ENCODE measurements at regions not wholly inside any gene's neighbourhood (a gene's known extent, or its start where the extent isn't known, plus 50 kb on each side); places are given as distances from the start of the nearest gene placed in this dataset.

DNA sequence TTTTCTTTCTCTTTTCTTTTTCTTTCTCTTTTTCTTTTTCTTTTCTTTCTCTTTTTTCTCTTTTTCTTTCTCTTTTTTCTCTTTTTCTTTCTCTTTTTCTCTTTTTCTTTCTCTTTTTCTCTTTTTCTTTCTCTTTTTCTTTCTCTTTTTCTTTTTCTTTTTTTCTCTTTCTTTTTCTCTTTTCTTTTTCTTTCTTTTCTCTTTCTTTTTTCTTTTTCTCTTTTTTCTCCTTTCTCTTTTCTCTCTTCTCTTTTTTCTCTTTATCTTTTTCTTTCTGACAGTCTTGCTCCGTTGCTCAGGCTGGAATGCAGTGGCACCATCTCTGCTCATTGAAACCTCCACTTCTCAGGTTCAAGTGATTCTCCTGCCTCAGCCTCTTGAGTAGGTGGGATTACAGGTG is 335.7 kb downstream of the SQOR start:
- Histone ChIP-seq H3K79me2 (ENCODE audit: insufficient read depth, low read length) (no peaks in the 10 kb centered on the region), H3K4me1 (ENCODE audit: insufficient read depth, low read length, severe bottlenecking) (no peaks in the 10 kb centered on the region), H3K9ac (ENCODE audit: low read length) (no peak overlapping the region), H4K20me1 (ENCODE audit: insufficient read depth, low read length) (no peaks in the 10 kb centered on the region), H3K27me3 (ENCODE audit: insufficient read depth, low read length) (no peaks in the 10 kb centered on the region), H3K9me3 (ENCODE audit: low read length) (no peaks in the 10 kb centered on the region), H3K4me3 (ENCODE audit: low read depth, low read length, poor library complexity, severe bottlenecking) (no peak overlapping the region), H3K4me2 (ENCODE audit: low read length) (no peak overlapping the region), H3K27ac (ENCODE audit: low read depth, low read length, poor library complexity, severe bottlenecking) (no peak overlapping the region), H2AFZ (ENCODE audit: low read length) (no peak overlapping the region), H3F3A (ENCODE audit: insufficient read depth, low read length) (no peaks in the 10 kb centered on the region), H3K9me2 (ENCODE audit: low read depth, low read length) (no peaks in the 10 kb centered on the region), H3K36me3 (ENCODE audit: insufficient read depth, low read length) (no peaks in the 10 kb centered on the region)
- TF ChIP-seq EZH2 (IDR thresholded peaks at IDR 0.05; ENCODE audit: borderline replicate concordance, low read length) = no peak
- TF ChIP-seq, protein P1, sequence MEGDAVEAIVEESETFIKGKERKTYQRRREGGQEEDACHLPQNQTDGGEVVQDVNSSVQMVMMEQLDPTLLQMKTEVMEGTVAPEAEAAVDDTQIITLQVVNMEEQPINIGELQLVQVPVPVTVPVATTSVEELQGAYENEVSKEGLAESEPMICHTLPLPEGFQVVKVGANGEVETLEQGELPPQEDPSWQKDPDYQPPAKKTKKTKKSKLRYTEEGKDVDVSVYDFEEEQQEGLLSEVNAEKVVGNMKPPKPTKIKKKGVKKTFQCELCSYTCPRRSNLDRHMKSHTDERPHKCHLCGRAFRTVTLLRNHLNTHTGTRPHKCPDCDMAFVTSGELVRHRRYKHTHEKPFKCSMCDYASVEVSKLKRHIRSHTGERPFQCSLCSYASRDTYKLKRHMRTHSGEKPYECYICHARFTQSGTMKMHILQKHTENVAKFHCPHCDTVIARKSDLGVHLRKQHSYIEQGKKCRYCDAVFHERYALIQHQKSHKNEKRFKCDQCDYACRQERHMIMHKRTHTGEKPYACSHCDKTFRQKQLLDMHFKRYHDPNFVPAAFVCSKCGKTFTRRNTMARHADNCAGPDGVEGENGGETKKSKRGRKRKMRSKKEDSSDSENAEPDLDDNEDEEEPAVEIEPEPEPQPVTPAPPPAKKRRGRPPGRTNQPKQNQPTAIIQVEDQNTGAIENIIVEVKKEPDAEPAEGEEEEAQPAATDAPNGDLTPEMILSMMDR (IDR thresholded peaks at IDR 0.05; ENCODE audit: low read length) = no peak

DNA sequence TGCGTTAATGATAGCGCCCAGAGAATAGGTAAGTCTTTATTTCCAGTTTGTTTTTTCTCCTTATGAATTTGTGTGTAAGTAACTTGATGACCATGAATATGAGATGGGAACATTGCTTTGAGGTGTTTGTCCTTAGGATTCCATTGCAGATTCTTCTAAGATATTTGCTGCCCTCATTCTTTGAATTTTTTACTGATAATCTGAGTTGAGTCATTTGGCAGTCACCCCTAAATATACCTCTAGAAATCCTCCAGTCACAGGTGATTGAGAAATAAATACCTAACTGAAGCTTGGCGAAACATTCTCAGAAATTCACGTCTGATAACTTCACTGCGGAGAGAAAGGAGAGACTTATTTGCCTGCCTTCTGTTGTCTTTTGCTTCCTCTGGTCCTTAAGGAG is 345.5 kb downstream of the SQOR start:
- no peak overlapping the region for H2AFZ ChIP-seq (ENCODE audit: low read length)
- H3K27ac ChIP-seq (ENCODE audit: low read depth, low read length, poor library complexity, severe bottlenecking) = no peak overlapping the region
- no peak for TF ChIP-seq EZH2 (IDR thresholded peaks at IDR 0.05; ENCODE audit: borderline replicate concordance, low read length)
- TF ChIP-seq, protein P1 (IDR thresholded peaks at IDR 0.05; ENCODE audit: low read length) = no peak
- H3K4me3 ChIP-seq (ENCODE audit: low read depth, low read length, poor library complexity, severe bottlenecking) = no peak overlapping the region
- no peaks in the 10 kb centered on the region for H3F3A ChIP-seq (ENCODE audit: insufficient read depth, low read length)
- no peaks in the 10 kb centered on the region for H3K4me1 ChIP-seq (ENCODE audit: insufficient read depth, low read length, severe bottlenecking)
- no peak overlapping the region for H3K9ac ChIP-seq (ENCODE audit: low read length)
- no peaks in the 10 kb centered on the region for H4K20me1 ChIP-seq (ENCODE audit: insufficient read depth, low read length)
- no peaks in the 10 kb centered on the region for H3K9me3 ChIP-seq (ENCODE audit: low read length)
- no peaks in the 10 kb centered on the region for H3K79me2 ChIP-seq (ENCODE audit: insufficient read depth, low read length)
- no peaks in the 10 kb centered on the region for H3K9me2 ChIP-seq (ENCODE audit: low read depth, low read length)
- H3K4me2 ChIP-seq (ENCODE audit: low read length) = no peak overlapping the region
- no peaks in the 10 kb centered on the region for H3K27me3 ChIP-seq (ENCODE audit: insufficient read depth, low read length)
- no peaks in the 10 kb centered on the region for H3K36me3 ChIP-seq (ENCODE audit: insufficient read depth, low read length)

DNA sequence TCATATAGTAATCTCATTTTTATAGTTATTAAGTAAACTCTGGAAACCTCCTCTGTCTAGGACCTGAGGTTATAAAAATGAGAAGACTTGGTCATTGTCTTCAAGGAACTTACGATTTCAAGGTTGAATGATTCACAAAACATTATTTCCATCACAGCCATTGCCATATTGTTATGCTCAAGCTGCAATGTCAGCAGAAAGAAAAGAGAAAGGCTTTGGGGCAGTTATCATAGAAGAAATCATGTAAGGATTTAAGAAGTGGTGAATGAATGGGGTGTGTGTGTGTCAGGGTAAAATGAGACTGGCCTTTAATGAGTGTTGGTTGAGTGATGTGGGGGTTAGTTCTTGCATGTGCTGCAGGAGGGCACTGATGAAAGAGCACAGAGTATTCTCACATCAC is 346.8 kb downstream of the SQOR start:
- H3K27me3 ChIP-seq (ENCODE audit: insufficient read depth, low read length) = no peaks in the 10 kb centered on the region
- no peaks in the 10 kb centered on the region for H3F3A ChIP-seq (ENCODE audit: insufficient read depth, low read length)
- H3K4me2 ChIP-seq (ENCODE audit: low read length) = no peak overlapping the region
- no peaks in the 10 kb centered on the region for H4K20me1 ChIP-seq (ENCODE audit: insufficient read depth, low read length)
- no peaks in the 10 kb centered on the region for H3K36me3 ChIP-seq (ENCODE audit: insufficient read depth, low read length)
- no peak overlapping the region for H3K27ac ChIP-seq (ENCODE audit: low read depth, low read length, poor library complexity, severe bottlenecking)
- no peak overlapping the region for H2AFZ ChIP-seq (ENCODE audit: low read length)
- H3K9me3 ChIP-seq (ENCODE audit: low read length) = no peaks in the 10 kb centered on the region
- H3K9ac ChIP-seq (ENCODE audit: low read length) = no peak overlapping the region
- H3K4me3 ChIP-seq (ENCODE audit: low read depth, low read length, poor library complexity, severe bottlenecking) = no peak overlapping the region
- H3K9me2 ChIP-seq (ENCODE audit: low read depth, low read length) = no peaks in the 10 kb centered on the region
- no peaks in the 10 kb centered on the region for H3K4me1 ChIP-seq (ENCODE audit: insufficient read depth, low read length, severe bottlenecking)
- TF ChIP-seq, protein P1 (IDR thresholded peaks at IDR 0.05; ENCODE audit: low read length) = no peak
- TF ChIP-seq EZH2 (IDR thresholded peaks at IDR 0.05; ENCODE audit: borderline replicate concordance, low read length) = no peak
- H3K79me2 ChIP-seq (ENCODE audit: insufficient read depth, low read length) = no peaks in the 10 kb centered on the region
